GM20000 (cell line): ENCODE measurements at regions not wholly inside any gene's neighbourhood (a gene's known extent, or its start where the extent isn't known, plus 50 kb on each side); places are given as distances from the start of the nearest gene placed in this dataset.
"Not testable (repeated sequence)": the region's sequence is repeated elsewhere in the genome, so short reads cannot be mapped to it uniquely, and the experiment has no call there.

Experiments used
- DNase-seq: peaks from one replicate; pipeline ENCODE4 v3.0.0; 2012; ENCODE audit warnings: low spot score
- CTCF ChIP-seq: IDR thresholded peaks from 2 replicates; pipeline ENCODE4 v1.5.1; 2012; ENCODE audit warnings: mild to moderate bottlenecking, control low read depth; ENCODE audit errors: extremely low read depth, missing control alignments

GRCh38 chr7:84941936-84942335, 244.9 kb downstream of the SEMA3D start:
- no peak for DNase-seq
- TF ChIP-seq CTCF: no peak

GRCh38 chr7:84941291-84941690, 245.6 kb downstream of the SEMA3D start:
- no peak for TF ChIP-seq CTCF

GRCh38 chr7:84939888-84940287, 247.0 kb downstream of the SEMA3D start:
- no peak for DNase-seq
- TF ChIP-seq CTCF: no peak

More at GRCh38 chr7:84941291-84941690, 245.6 kb downstream of the SEMA3D start:
- no peak for DNase-seq

GRCh38 chr7:84939442-84939841, 247.4 kb downstream of the SEMA3D start:
- DNase-seq: no peak
- no peak for TF ChIP-seq CTCF

GRCh38 chr7:84924353-84924752, 262.5 kb downstream of the SEMA3D start:
- TF ChIP-seq CTCF: no peak
- no peak for DNase-seq

- DNase-seq: no peak
- TF ChIP-seq CTCF: no peak
These were observed 263.5 kb downstream of the SEMA3D start for GRCh38 chr7:84923348-84923747.

GRCh38 chr7:84921154-84921553, 265.7 kb downstream of the SEMA3D start:
- no peak for DNase-seq
- no peak for TF ChIP-seq CTCF

GRCh38 chr7:84916973-84917372, 269.9 kb downstream of the SEMA3D start:
- DNase-seq: not testable (repeated sequence)
